HG03378 (cell line): ENCODE measurements at regions not wholly inside any gene's neighbourhood (a gene's known extent, or its start where the extent isn't known, plus 50 kb on each side); places are given as distances from the start of the nearest gene placed in this dataset.
"Not testable (repeated sequence)": the region's sequence is repeated elsewhere in the genome, so short reads cannot be mapped to it uniquely, and the experiment has no call there.

Experiments used
- ATAC-seq: cut with Tn5 transposase; IDR thresholded peaks from one replicate; pipeline ENCODE4 v1.9.1; 2021; ENCODE audit warnings: mild to moderate bottlenecking, moderate library complexity; ENCODE audit not compliant: unreplicated experiment

GRCh38 chr7:51426163-51426562, 109.6 kb upstream of the COBL start:
- ATAC-seq = no peak

- ATAC-seq = not testable (repeated sequence)
These were observed 93.3 kb upstream of the COBL start for GRCh38 chr7:51409934-51410333.

- not testable (repeated sequence) for ATAC-seq
These were observed 81.0 kb upstream of the COBL start for GRCh38 chr7:51397608-51398007.

- ATAC-seq = not testable (repeated sequence)
These were observed 76.4 kb upstream of the COBL start for GRCh38 chr7:51393003-51393402.

GRCh38 chr7:51389952-51390351, 73.3 kb upstream of the COBL start:
- not testable (repeated sequence) for ATAC-seq

- ATAC-seq = not testable (repeated sequence)
These were observed 72.7 kb upstream of the COBL start for GRCh38 chr7:51389216-51389812.

GRCh38 chr7:51388241-51388640, 71.6 kb upstream of the COBL start:
- not testable (repeated sequence) for ATAC-seq

- not testable (repeated sequence) for ATAC-seq
These were observed 70.4 kb upstream of the COBL start for GRCh38 chr7:51386806-51387568.

- ATAC-seq = not testable (repeated sequence)
These were observed 69.6 kb upstream of the COBL start for GRCh38 chr7:51386184-51386583.

GRCh38 chr7:51382243-51382642, 65.6 kb upstream of the COBL start:
- not testable (repeated sequence) for ATAC-seq

- no peak for ATAC-seq
These were observed 59.9 kb upstream of the COBL start for GRCh38 chr7:51376420-51377092.

- no peak for ATAC-seq
These were observed 58.3 kb upstream of the COBL start for GRCh38 chr7:51374936-51375335.

- not testable (repeated sequence) for ATAC-seq
These were observed 57.0 kb upstream of the COBL start for GRCh38 chr7:51373607-51374006.

GRCh38 chr7:51369746-51370145, 53.1 kb upstream of the COBL start:
- ATAC-seq = no peak

- ATAC-seq = not testable (repeated sequence)
These were observed 52.6 kb upstream of the COBL start for GRCh38 chr7:51369228-51369627.

- no peak for ATAC-seq
These were observed 51.7 kb upstream of the COBL start for GRCh38 chr7:51368334-51368733.

GRCh38 chr7:51367614-51367968, 51.0 kb upstream of the COBL start:
- ATAC-seq = no peak

GRCh38 chr7:51366930-51367613, 50.5 kb upstream of the COBL start:
- ATAC-seq = peak; percentile 73
